ENCODE measurements at regions not wholly inside any gene's neighbourhood (a gene's known extent, or its start where the extent isn't known, plus 50 kb on each side); places are given as distances from the start of the nearest gene placed in this dataset.

GRCh38 chr1:229112832-229113548, 157.9 kb upstream of the RAB4A start:
- FAIRE-seq (no peak), DNase-seq (ENCODE audit: low read depth) (no peak)
- Histone ChIP-seq H3K36me3 (ENCODE audit: control insufficient read depth, insufficient read depth, low read length) (no peaks in the 10 kb centered on the region), H3K27me3 (ENCODE audit: control insufficient read depth, insufficient read depth, low read length) (no peaks in the 10 kb centered on the region), H3K4me3 (ENCODE audit: low read depth, low read length) (no peak overlapping the region)
- no peak for TF ChIP-seq CTCF (IDR thresholded peaks at IDR 0.05; ENCODE audit: insufficient read depth, low read length, severe bottlenecking)

- H3K4me3 ChIP-seq (ENCODE audit: low read depth, low read length) = no peak overlapping the region
- H3K27me3 ChIP-seq (ENCODE audit: control insufficient read depth, insufficient read depth, low read length) = no peaks in the 10 kb centered on the region
- no peaks in the 10 kb centered on the region for H3K36me3 ChIP-seq (ENCODE audit: control insufficient read depth, insufficient read depth, low read length)
- DNase-seq (ENCODE audit: low read depth) (no peak), FAIRE-seq (no peak)
- TF ChIP-seq CTCF (IDR thresholded peaks at IDR 0.05; ENCODE audit: insufficient read depth, low read length, severe bottlenecking) = no peak
Measured at GRCh38 chr1:229114315-229114714, 156.6 kb upstream of the RAB4A start.

GRCh38 chr1:229114850-229115365, 156.0 kb upstream of the RAB4A start:
- Histone ChIP-seq H3K27me3 (ENCODE audit: control insufficient read depth, insufficient read depth, low read length) (no peaks in the 10 kb centered on the region), H3K4me3 (ENCODE audit: low read depth, low read length) (no peak overlapping the region), H3K36me3 (ENCODE audit: control insufficient read depth, insufficient read depth, low read length) (no peaks in the 10 kb centered on the region)
- DNase-seq (ENCODE audit: low read depth) (no peak), FAIRE-seq (no peak)
- no peak for TF ChIP-seq CTCF (IDR thresholded peaks at IDR 0.05; ENCODE audit: insufficient read depth, low read length, severe bottlenecking)

- H3K36me3 ChIP-seq (ENCODE audit: control insufficient read depth, insufficient read depth, low read length) = no peaks in the 10 kb centered on the region
- no peak for DNase-seq (ENCODE audit: low read depth)
- H3K27me3 ChIP-seq (ENCODE audit: control insufficient read depth, insufficient read depth, low read length) = no peaks in the 10 kb centered on the region
- no peak for TF ChIP-seq CTCF (IDR thresholded peaks at IDR 0.05; ENCODE audit: insufficient read depth, low read length, severe bottlenecking)
- no peak overlapping the region for H3K4me3 ChIP-seq (ENCODE audit: low read depth, low read length)
- no peak for FAIRE-seq
Measured at GRCh38 chr1:229116114-229116513, 154.8 kb upstream of the RAB4A start.

GRCh38 chr1:229117664-229118300, 153.1 kb upstream of the RAB4A start:
- FAIRE-seq = no peak
- Histone ChIP-seq H3K27me3 (ENCODE audit: control insufficient read depth, insufficient read depth, low read length) (no peaks in the 10 kb centered on the region), H3K4me3 (ENCODE audit: low read depth, low read length) (no peak overlapping the region), H3K36me3 (ENCODE audit: control insufficient read depth, insufficient read depth, low read length) (no peaks in the 10 kb centered on the region)
- DNase-seq (ENCODE audit: low read depth) = peak; percentile 52
- no peak for TF ChIP-seq CTCF (IDR thresholded peaks at IDR 0.05; ENCODE audit: insufficient read depth, low read length, severe bottlenecking)

Data from bronchial epithelial cell (primary cell).